Parathyroid adenoma (tissue), 2 donors: ENCODE measurements at regions not wholly inside any gene's neighbourhood (a gene's known extent, or its start where the extent isn't known, plus 50 kb on each side); places are given as distances from the start of the nearest gene placed in this dataset.

ENCODE experiments used
- H2AFZ ChIP-seq: fragments of 300-600 bp; sonication (generic); one replicate; pipeline ENCODE4 v1.7.0; 2017; ENCODE audit warnings: antibody characterized with exemption, mild to moderate bottlenecking
- H3K27ac ChIP-seq: fragments of 300-600 bp; sonication (generic); one replicate; pipeline ENCODE4 v1.7.0; 2017
- H3K27me3 ChIP-seq: fragments of 300-600 bp; sonication (generic); one replicate; pipeline ENCODE4 v1.7.0; 2017; ENCODE audit warnings: low read length; ENCODE audit not compliant: control insufficient read depth, insufficient read depth
- H3K36me3 ChIP-seq: fragments of 300-600 bp; sonication (generic); one replicate; pipeline ENCODE4 v1.7.0; 2017; ENCODE audit warnings: low read length; ENCODE audit not compliant: control insufficient read depth, insufficient read depth
- H3K4me1 ChIP-seq: fragments of 300-600 bp; sonication (generic); one replicate; pipeline ENCODE4 v1.7.0; 2017; ENCODE audit warnings: control low read depth
- H3K4me2 ChIP-seq: fragments of 300-600 bp; sonication (generic); one replicate; pipeline ENCODE4 v1.7.0; 2017; ENCODE audit warnings: low read length
- H3K4me3 ChIP-seq: fragments of 300-600 bp; sonication (generic); one replicate; pipeline ENCODE4 v1.7.0; 2017; ENCODE audit warnings: low read depth, low read length
- H3K79me2 ChIP-seq: fragments of 300-600 bp; sonication (generic); one replicate; pipeline ENCODE4 v1.7.0; 2017; ENCODE audit warnings: control low read depth
- H3K9ac ChIP-seq: fragments of 300-600 bp; sonication (generic); one replicate; pipeline ENCODE4 v1.7.0; 2017; ENCODE audit warnings: mild to moderate bottlenecking
- H3K9me3 ChIP-seq: fragments of 300-600 bp; sonication (generic); one replicate; pipeline ENCODE4 v1.7.0; 2017; ENCODE audit warnings: low read length; ENCODE audit not compliant: control insufficient read depth
- CTCF ChIP-seq: fragments of 300-600 bp; sonication (generic); IDR thresholded peaks from one replicate; pipeline ENCODE4 v1.7.0; 2017; ENCODE audit warnings: antibody characterized with exemption, mild to moderate bottlenecking
- donor health status: primary hyperparathyroidism.

DNA sequence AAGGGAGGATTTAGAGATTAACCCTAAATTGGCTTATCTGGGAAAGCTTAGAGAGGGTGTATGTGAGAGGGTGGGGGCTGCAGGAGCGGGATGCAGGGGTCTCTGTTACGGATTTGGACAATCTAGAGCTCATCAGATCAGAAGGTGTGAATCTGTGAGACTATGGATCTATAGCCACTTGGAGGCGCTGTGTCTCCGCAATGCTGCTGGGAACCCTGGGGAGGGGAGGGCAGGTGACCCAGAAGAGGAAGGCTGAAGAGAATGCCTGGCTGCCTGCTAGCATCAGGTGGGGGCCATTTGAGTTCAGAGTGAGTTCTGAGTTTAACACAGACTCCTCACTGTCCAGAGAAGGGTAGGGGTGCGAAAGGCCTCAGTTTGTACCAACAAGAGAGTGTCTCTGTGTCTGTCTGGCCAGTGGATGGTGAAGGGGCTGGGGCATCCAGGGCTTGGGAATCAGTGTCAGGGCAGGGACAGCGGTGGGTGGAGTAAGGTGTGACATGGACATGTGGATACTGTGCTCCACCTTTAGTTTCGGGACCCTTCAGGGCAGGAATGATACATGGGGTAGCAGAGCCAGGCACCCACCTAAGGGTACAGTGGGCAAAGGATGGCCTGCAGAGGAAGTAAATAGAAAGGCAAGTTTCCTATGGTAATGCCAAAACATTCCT is 187.3 kb upstream of the PRSS58 start:
- Histone ChIP-seq H3K27me3 (no peaks in the 10 kb centered on the region), H3K4me1 (peaks cover 6% of the 10 kb centered on the region), H3K79me2 (no peaks in the 10 kb centered on the region), H3K27ac (no peak overlapping the region), H3K9me3 (no peaks in the 10 kb centered on the region), H3K4me3 (no peak overlapping the region), H3K9ac (no peak overlapping the region), H2AFZ (no peak overlapping the region), H3K36me3 (no peaks in the 10 kb centered on the region), H3K4me2 (no peak overlapping the region)
- TF ChIP-seq CTCF, result no peak

DNA sequence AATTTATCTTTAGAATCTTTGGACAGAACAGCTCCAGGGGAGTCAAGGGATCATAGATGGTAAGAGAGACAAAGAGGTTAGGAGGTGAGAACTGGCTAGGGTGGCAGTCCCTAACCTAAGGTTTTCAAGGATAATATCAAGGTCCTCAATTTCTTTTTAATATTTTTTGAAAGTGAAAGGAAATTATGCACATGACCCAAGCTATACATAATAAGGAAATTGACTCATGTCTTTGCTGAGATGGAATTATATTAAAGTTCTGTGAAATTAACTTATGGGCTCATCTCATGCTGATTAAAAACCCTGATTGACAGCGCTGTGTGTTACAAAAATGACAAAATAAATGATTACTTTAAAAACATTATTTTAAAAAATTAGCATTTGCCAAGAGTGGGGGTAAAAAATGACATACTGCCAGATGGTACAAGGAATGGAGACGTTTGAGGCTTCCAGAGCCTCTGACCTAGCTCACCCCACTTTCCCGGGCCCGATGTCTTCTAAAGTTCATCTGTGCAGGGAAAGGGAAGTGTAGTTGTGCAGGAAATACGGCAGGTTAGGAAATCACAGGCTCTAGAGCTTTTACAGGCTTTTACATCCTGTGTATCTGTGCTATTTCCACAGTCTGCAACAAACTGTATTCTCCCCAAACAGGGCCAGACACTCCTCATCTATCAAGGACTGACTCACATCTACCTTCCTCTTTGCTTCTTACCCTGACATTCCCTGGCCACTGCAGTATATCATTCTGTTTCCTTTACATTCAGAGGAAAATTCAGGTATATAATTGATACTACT is 185.6 kb upstream of the PRSS58 start:
- Histone ChIP-seq H2AFZ (no peak overlapping the region), H3K4me1 (peaks cover 8% of the 10 kb centered on the region), H3K9me3 (no peaks in the 10 kb centered on the region), H3K79me2 (no peaks in the 10 kb centered on the region), H3K9ac (no peak overlapping the region), H3K36me3 (no peaks in the 10 kb centered on the region), H3K4me3 (no peak overlapping the region), H3K27ac (no peak overlapping the region), H3K4me2 (no peak overlapping the region), H3K27me3 (no peaks in the 10 kb centered on the region)
- TF ChIP-seq CTCF, result no peak

GRCh38 chr7:142442396-142442795 is 184.5 kb upstream of the PRSS58 start:
- Histone ChIP-seq H3K9ac (no peak overlapping the region), H3K4me3 (no peak overlapping the region), H3K79me2 (no peaks in the 10 kb centered on the region), H3K9me3 (no peaks in the 10 kb centered on the region), H2AFZ (no peak overlapping the region), H3K27me3 (no peaks in the 10 kb centered on the region), H3K4me2 (no peak overlapping the region), H3K4me1 (peaks cover 8% of the 10 kb centered on the region), H3K27ac (no peak overlapping the region), H3K36me3 (no peaks in the 10 kb centered on the region)
- no peak for TF ChIP-seq CTCF

DNA sequence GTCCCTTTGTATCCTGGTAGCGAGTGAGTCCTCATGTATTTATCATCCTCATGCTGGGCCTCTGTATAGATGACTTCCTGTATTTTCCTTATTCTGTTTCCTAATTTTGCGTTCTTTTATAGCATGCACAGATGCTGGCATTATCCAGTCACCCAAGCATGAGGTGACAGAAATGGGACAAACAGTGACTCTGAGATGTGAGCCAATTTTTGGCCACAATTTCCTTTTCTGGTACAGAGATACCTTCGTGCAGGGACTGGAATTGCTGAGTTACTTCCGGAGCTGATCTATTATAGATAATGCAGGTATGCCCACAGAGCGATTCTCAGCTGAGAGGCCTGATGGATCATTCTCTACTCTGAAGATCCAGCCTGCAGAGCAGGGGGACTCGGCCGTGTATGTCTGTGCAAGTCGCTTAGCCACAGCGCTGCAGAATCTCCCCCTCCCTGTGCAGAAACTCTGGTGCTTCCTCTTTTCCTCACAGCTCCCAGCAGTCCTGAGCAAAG is 183.1 kb upstream of the PRSS58 start:
- H3K9ac ChIP-seq, result no peak overlapping the region
- H3K4me2 ChIP-seq, result no peak overlapping the region
- H3K27ac ChIP-seq, result no peak overlapping the region
- no peaks in the 10 kb centered on the region for H3K9me3 ChIP-seq
- no peaks in the 10 kb centered on the region for H3K79me2 ChIP-seq
- H2AFZ ChIP-seq, result no peak overlapping the region
- no peaks in the 10 kb centered on the region for H3K27me3 ChIP-seq
- no peak overlapping the region for H3K4me3 ChIP-seq
- TF ChIP-seq CTCF, result no peak
- H3K36me3 ChIP-seq, result no peaks in the 10 kb centered on the region
- peaks cover 12% of the 10 kb centered on the region for H3K4me1 ChIP-seq
